GM10266 (cell line): ENCODE measurements at regions not wholly inside any gene's neighbourhood (a gene's known extent, or its start where the extent isn't known, plus 50 kb on each side); places are given as distances from the start of the nearest gene placed in this dataset.
"Not testable (repeated sequence)": the region's sequence is repeated elsewhere in the genome, so short reads cannot be mapped to it uniquely, and the experiment has no call there.

Source experiments
- DNase-seq: peaks from one replicate; pipeline ENCODE4 v3.0.0; 2012; ENCODE audit errors: extremely low spot score
- TF ChIP-seq, protein P1 (sequence below): IDR thresholded peaks from 2 replicates; pipeline ENCODE4 v1.5.1; 2012; ENCODE audit warnings: mild to moderate bottlenecking, low read depth; ENCODE audit not compliant: control insufficient read depth, insufficient read depth; ENCODE audit errors: missing control alignments

DNA sequence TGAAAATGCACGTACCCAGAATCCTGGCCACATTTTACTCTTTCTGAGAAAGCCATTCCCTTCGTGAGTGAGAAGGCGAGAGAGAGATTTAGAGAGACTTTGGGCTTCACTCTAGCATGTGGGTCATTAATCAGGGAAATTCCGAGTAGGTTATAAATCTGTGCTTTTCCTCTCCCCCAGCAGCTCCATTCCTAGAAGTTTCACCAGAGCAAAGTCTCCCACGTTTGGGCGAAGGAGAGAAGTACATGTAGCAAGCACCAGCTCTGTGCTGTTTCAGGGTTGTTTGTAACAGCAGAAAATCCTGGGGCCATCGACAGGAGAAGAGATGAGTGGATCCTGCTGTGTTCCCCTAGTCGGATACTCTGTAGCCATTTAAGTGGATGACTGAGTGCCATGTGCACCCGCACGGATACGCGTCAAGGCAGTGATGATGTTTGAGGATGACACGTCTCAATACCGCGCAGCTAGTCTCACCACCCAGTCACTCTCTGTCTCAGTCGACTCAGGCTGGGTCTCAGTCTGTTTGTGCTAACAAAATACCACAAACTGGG, 131.8 kb upstream of the PEG3 start:
- TF ChIP-seq, protein P1, sequence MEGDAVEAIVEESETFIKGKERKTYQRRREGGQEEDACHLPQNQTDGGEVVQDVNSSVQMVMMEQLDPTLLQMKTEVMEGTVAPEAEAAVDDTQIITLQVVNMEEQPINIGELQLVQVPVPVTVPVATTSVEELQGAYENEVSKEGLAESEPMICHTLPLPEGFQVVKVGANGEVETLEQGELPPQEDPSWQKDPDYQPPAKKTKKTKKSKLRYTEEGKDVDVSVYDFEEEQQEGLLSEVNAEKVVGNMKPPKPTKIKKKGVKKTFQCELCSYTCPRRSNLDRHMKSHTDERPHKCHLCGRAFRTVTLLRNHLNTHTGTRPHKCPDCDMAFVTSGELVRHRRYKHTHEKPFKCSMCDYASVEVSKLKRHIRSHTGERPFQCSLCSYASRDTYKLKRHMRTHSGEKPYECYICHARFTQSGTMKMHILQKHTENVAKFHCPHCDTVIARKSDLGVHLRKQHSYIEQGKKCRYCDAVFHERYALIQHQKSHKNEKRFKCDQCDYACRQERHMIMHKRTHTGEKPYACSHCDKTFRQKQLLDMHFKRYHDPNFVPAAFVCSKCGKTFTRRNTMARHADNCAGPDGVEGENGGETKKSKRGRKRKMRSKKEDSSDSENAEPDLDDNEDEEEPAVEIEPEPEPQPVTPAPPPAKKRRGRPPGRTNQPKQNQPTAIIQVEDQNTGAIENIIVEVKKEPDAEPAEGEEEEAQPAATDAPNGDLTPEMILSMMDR = no peak
- DNase-seq = no peak

DNA sequence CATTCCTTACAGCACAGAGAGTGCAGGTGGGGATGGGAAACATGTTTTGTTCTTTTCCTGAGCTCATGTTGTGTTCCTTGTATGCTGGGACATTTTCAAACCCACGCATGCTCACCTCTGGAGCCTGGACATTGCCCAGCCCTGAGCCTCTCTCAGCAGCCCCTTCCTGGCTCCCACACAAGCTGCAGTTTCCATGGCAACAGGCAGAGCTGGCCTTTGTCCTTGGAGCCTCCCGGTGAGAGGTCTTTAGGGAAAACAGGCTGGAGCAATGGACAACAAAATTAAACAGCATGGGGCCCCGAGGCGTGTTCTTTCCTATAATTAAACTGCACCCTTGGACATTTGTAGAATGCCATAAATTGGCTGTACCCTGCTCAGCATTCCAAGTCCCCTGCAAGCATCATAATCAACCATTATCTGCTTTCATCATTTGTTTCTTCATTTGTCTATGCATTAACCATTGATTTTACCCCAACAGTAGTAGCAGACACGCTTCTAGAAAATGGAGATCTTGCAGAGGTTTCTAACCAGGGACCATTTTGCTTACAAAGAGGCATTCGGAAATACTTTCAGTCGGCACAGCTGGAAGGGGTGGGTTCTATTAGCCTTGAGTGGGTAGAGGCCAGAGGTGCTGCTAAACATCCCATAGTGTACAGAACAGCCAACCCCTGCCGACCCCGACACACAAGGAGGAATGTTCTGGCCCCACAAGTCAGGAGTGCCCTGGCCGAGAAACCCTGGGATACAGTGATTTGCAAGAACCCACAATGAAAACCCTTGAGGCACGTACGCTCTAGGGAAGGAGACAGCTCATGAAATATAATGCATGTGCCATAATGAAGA, 133.4 kb upstream of the PEG3 start:
- TF ChIP-seq, protein P1 = no peak
- no peak for DNase-seq

DNA sequence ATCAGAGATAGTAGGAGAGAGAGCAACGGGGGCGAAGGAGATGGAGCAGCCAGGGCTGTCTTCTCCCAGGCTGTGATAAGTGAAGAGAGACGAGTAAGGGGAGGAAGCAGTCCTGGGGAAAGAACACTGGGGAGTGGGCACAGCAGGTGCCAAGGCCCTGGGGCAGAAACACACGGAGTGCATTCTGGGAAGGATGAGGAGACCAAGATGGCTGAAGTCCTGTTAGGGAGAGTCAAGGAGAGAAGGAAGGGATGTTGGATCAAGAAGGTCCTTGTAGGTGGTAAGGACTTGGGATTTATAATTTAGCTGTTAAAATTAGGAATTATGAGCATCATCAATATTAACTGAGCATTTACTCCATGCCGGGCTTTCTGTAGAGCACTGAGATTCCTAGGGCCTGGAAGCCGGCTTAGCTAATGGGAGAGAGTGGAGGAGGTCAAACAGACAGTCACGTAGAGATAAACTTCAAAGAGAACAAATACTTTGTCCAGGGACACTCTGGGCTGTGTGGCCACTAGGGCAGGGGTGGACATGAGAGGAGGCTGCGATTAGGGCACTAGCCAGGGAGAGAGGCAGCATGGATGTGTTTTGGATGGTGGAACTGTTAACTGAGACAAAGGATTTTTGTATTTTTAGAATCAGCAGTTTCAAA, 134.2 kb upstream of the PEG3 start:
- no peak for DNase-seq
- TF ChIP-seq, protein P1 = no peak

DNA sequence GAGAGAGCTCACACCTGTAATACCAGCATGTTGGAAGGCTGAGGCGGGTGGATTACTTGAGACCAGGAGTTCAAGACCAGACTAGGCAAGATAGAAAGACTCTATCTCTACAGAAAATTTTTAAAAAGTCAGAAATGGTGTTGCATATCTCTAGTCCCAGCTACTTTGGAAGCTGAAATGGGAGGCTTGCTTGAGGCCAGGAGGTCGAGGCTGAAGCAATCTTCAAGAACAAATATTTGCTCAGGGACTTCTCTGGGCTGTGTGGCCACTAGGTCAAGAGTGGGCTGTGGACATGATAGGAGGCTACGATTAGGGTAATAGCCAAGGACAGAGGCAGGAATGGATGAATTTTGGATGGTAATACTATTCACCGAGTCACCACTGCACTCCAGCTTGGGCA, 135.8 kb upstream of the PEG3 start:
- TF ChIP-seq, protein P1 = no peak
- no peak for DNase-seq

DNA sequence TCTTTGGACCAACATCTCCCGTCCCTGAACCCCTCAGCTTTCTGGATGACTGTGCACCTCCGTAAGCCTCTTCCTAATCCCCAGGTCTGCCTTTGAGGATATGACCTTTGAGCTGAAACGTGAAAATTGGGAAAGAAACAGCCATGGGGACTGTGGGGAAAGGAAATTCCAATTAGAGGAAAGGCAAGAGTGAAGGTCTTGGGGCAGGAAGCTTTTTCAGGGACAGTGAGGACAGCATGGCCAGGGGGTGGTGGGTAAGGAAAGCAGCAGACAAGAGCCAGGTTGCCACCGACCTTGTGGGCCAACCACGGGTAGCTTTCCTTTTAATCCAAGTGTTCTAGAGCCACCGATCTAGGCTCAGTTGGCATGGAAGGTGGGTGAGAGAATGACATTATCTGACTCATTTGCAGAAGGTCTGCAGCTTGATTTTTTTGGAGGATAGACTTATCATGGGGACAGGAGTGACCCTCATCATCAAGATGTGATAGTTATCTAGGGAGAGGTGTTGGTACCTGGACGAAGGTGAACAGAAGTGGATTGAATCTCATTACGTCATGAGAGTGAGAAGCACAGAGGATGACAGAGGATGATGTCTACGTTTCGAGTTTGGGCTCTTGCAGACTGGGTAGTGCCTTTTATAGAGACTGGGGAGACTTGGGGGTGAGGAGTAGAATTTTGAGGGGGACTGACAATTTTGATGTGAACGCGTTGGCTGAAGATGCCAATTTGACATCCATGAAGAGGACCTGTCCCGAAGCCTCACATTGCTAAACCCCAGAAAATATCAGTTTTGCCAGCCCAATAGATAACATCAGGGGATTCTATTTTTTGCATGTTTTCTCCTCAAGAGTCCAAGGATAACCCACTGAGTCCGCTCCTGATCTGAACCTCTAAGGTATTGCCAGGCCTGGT, 136.7 kb upstream of the PEG3 start:
- no peak for DNase-seq
- TF ChIP-seq, protein P1 = no peak

DNA sequence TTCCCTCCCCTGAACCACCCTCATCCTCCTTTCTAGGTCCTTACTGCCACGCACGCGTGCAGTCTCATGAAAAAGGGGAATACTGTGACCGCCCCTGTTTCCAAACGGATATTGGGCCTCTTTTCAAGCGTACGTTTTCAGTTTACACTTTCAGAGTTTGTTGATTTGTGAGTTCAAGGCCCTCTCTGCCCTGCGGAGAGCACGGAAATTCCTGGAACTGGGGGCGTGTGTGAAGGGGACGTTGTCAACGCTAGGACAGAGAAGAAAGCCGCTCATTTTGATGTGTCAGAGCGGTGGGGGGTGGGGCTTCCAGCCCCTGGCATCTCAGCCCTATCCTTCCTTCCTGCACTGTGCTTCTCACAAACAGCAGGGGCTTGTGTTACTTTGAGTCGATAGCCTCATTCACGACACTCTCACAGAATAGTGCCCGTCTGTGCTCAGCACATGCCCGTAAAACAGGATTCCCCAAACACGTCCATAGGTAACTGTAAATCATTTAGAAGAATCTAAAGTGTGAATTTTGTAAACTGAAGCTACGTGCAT, 137.6 kb upstream of the PEG3 start:
- DNase-seq = no peak
- TF ChIP-seq, protein P1 = no peak

DNA sequence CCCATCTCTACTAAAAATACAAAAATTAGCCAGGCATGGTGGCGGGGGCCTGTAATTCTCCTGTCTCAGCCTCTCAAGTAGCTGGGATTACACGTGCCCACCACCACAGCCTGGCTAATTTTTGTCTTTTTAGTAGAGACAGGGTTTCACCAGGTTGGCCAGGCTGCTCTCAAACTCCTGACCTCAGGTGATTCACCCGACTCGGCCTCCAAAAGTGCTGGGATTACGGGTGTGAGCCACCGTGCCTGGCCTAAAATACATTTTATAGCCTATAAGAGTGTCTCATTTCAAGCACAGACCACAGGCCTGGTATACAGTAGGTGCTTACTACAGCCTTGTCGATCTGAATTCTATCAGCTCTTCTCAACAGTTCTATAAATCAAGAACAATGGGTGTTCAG, 139.5 kb upstream of the USP29 start:
- not testable (repeated sequence) for DNase-seq
